H1 (cell line): ENCODE measurements at regions not wholly inside any gene's neighbourhood (a gene's known extent, or its start where the extent isn't known, plus 50 kb on each side); places are given as distances from the start of the nearest gene placed in this dataset.

Experiments used
- CTCF ChIA-PET: fragments of 300-600 bp; sonication (Branson Sonifier 250); formaldehyde crosslinking; loops from one replicate; lab custom pipeline; 2021; ENCODE audit not compliant: partially characterized antibody; lab: Charles Lee
- POLR2A ChIA-PET: fragments of 300-600 bp; sonication (Branson Sonifier 250); formaldehyde crosslinking; loops from one replicate; lab custom pipeline; 2021; ENCODE audit warnings: inconsistent platforms; ENCODE audit not compliant: partially characterized antibody; lab: Charles Lee
- DNase-seq, 2 experiments: peaks; one replicate each; pipeline versions ENCODE4 v3.0.0 to v3.0.0-alpha.2; 2010 to 2022; ENCODE audit warnings: low spot score in 2 of 2, low read depth in 1 of 2, mixed read lengths in 1 of 2
- FAIRE-seq: peaks from 2 replicates; lab custom pipeline; 2011; peaks lifted over from hg19 to GRCh38; lab: Jason Lieb, UNC
- H2AFZ ChIP-seq: 2 replicates; pipeline ENCODE4 v1.8.1; 2012; ENCODE audit warnings: low read length, inconsistent platforms
- H2AK5ac ChIP-seq: 2 replicates; pipeline ENCODE4 v1.6.1; 2013; ENCODE audit warnings: low read depth, low read length
- H2BK120ac ChIP-seq: replicated peaks from 2 replicates; pipeline ENCODE3; 2013; ENCODE audit warnings: low read depth, low read length, inconsistent platforms
- H2BK12ac ChIP-seq: 2 replicates; pipeline ENCODE4 v1.6.1; 2013; ENCODE audit warnings: low read depth, low read length
- H2BK15ac ChIP-seq: 2 replicates; pipeline ENCODE4 v1.6.1; 2013; ENCODE audit warnings: low read length
- H2BK20ac ChIP-seq: 2 replicates; pipeline ENCODE4 v1.6.1; 2013; ENCODE audit warnings: low read length
- H2BK5ac ChIP-seq: 2 replicates; pipeline ENCODE4 v1.6.1; 2013; ENCODE audit warnings: low read depth, low read length
- H3K14ac ChIP-seq: 2 replicates; pipeline ENCODE4 v1.6.1; 2013; ENCODE audit warnings: inconsistent platforms; ENCODE audit not compliant: insufficient read length
- H3K18ac ChIP-seq: 2 replicates; pipeline ENCODE4 v1.6.1; 2013; ENCODE audit warnings: low read length; ENCODE audit errors: extremely low read depth
- H3K23ac ChIP-seq: 2 replicates; pipeline ENCODE4 v1.6.1; 2013; ENCODE audit warnings: inconsistent platforms; ENCODE audit not compliant: insufficient read length
- H3K23me2 ChIP-seq: 2 replicates; pipeline ENCODE4 v1.6.1; 2013; ENCODE audit warnings: low read depth, low read length
- H3K27ac ChIP-seq: 2 replicates; pipeline ENCODE4 v1.6.1; 2011; ENCODE audit warnings: low read depth, low read length, inconsistent platforms
- H3K27me3 ChIP-seq, 4 experiments: replicated peaks in 1 of 4; 1 replicate in 1 of 4; 2 replicates in 3 of 4; pipeline versions ENCODE4 v1.6.1 to v1.8.1; 2011 to 2013; ENCODE audit warnings: low read length in 3 of 4, mild to moderate bottlenecking in 3 of 4, inconsistent platforms in 2 of 4, mixed read lengths in 2 of 4, moderate library complexity in 1 of 4; ENCODE audit not compliant: control insufficient read depth in 3 of 4, insufficient read depth in 3 of 4; ENCODE audit errors: extremely low read depth in 1 of 4
- H3K36me3 ChIP-seq, 4 experiments: 2 replicates each; pipeline versions ENCODE4 v1.6.1 to v1.8.1; 2011 to 2013; ENCODE audit warnings: mild to moderate bottlenecking in 4 of 4, low read length in 3 of 4, moderate library complexity in 2 of 4, control low read depth in 1 of 4, inconsistent platforms in 1 of 4; ENCODE audit not compliant: insufficient read depth in 4 of 4, control insufficient read depth in 2 of 4
- H3K4ac ChIP-seq: replicated peaks from 2 replicates; pipeline ENCODE3; 2013; ENCODE audit warnings: low read length, low read depth, mixed read lengths, inconsistent platforms; ENCODE audit not compliant: insufficient read length
- H3K4me1 ChIP-seq, 4 experiments: replicated peaks in 1 of 4; 1 replicate in 1 of 4; 2 replicates in 3 of 4; pipeline versions ENCODE4 v1.6.1 to v1.8.1; 2011 to 2013; ENCODE audit warnings: low read length in 3 of 4, inconsistent platforms in 2 of 4, mixed read lengths in 1 of 4; ENCODE audit not compliant: insufficient read depth in 4 of 4, control insufficient read depth in 3 of 4
- H3K4me2 ChIP-seq, 2 experiments: 2 replicates each; pipeline versions ENCODE4 v1.6.1 to v1.8.1; 2011 to 2013; ENCODE audit warnings: low read depth in 2 of 2, low read length in 2 of 2, control low read depth in 1 of 2, inconsistent platforms in 1 of 2, mild to moderate bottlenecking in 1 of 2; ENCODE audit not compliant: insufficient read depth in 1 of 2
- H3K4me3 ChIP-seq, 4 experiments: fragments of 200-600, 300-600 bp in 1 of 4; sonication (generic), shearing (Covaris generic), sonication (Bioruptor Twin) in 1 of 4; 2 replicates each; pipeline versions ENCODE4 v1.5.1 to v1.8.1; 2011 to 2016; ENCODE audit warnings: low read length in 4 of 4, low read depth in 3 of 4, control low read depth in 2 of 4, inconsistent platforms in 2 of 4, mild to moderate bottlenecking in 2 of 4, mixed read lengths in 1 of 4, moderate library complexity in 1 of 4; ENCODE audit not compliant: insufficient read depth in 2 of 4; ENCODE audit errors: extremely low read depth in 1 of 4
- H3K56ac ChIP-seq: replicated peaks from 2 replicates; pipeline ENCODE3; 2013; ENCODE audit warnings: low read depth, mild to moderate bottlenecking, mixed read lengths, low read length, inconsistent platforms; ENCODE audit not compliant: insufficient read length
- H3K79me1 ChIP-seq: 2 replicates; pipeline ENCODE4 v1.6.1; 2013; ENCODE audit warnings: low read depth, low read length, control low read depth
- H3K79me2 ChIP-seq, 2 experiments: 2 replicates each; pipeline versions ENCODE4 v1.6.1 to v1.8.1; 2012 to 2013; ENCODE audit warnings: low read length in 2 of 2, mild to moderate bottlenecking in 2 of 2, inconsistent platforms in 1 of 2; ENCODE audit not compliant: insufficient read depth in 2 of 2, control insufficient read depth in 1 of 2
- H3K9ac ChIP-seq, 4 experiments: replicated peaks in 1 of 4; 1 replicate in 1 of 4; 2 replicates in 3 of 4; pipeline versions ENCODE4 v1.6.1 to v1.8.1; 2011 to 2013; ENCODE audit warnings: low read depth in 3 of 4, low read length in 3 of 4, control low read depth in 2 of 4, mild to moderate bottlenecking in 2 of 4, moderate library complexity in 2 of 4, inconsistent platforms in 1 of 4; ENCODE audit errors: extremely low read depth in 1 of 4
- H3K9me3 ChIP-seq, 2 experiments: 2 replicates each; pipeline versions ENCODE4 v1.6.1 to v1.8.1; 2012 to 2013; ENCODE audit warnings: mild to moderate bottlenecking in 2 of 2, moderate library complexity in 2 of 2, control low read depth in 1 of 2, inconsistent platforms in 1 of 2, low read depth in 1 of 2, low read length in 1 of 2, mixed read lengths in 1 of 2; ENCODE audit not compliant: insufficient read depth in 2 of 2
- H4K20me1 ChIP-seq, 2 experiments: replicated peaks in 1 of 2; 2 replicates each; pipeline versions ENCODE3 to v1.8.1; 2011 to 2013; ENCODE audit warnings: inconsistent platforms in 2 of 2, low read length in 2 of 2, mild to moderate bottlenecking in 1 of 2; ENCODE audit not compliant: insufficient read depth in 2 of 2, control insufficient read depth in 1 of 2
- H4K5ac ChIP-seq: 2 replicates; pipeline ENCODE4 v1.6.1; 2013; ENCODE audit warnings: low read length, low read depth, mixed read lengths, inconsistent platforms; ENCODE audit not compliant: insufficient read length
- H4K8ac ChIP-seq: 2 replicates; pipeline ENCODE4 v1.8.0; 2013; ENCODE audit warnings: mild to moderate bottlenecking, moderate library complexity, low read length, inconsistent platforms; ENCODE audit not compliant: insufficient read depth; ENCODE audit errors: extremely low read depth
- H4K91ac ChIP-seq: replicated peaks from 2 replicates; pipeline ENCODE3; 2013; ENCODE audit warnings: low read length, mixed read lengths, inconsistent platforms; ENCODE audit not compliant: insufficient read length
- CBX5 ChIP-seq: fragments of 300-800, 300-1000 bp; sonication (generic); IDR thresholded peaks from 2 replicates; pipeline ENCODE4 v1.7.1; 2016; ENCODE audit warnings: antibody characterized with exemption, low read length, low read depth
- CHD1 ChIP-seq: IDR thresholded peaks from 2 replicates; pipeline ENCODE4 v1.6.1; 2012; ENCODE audit warnings: low read depth, low read length, improper control_type of control experiment
- FOSL1 ChIP-seq: IDR thresholded peaks from 2 replicates; pipeline ENCODE4 v1.6.1; 2011; ENCODE audit warnings: mild to moderate bottlenecking, low read depth, low read length, moderate library complexity; ENCODE audit not compliant: insufficient read depth
- SIX5 ChIP-seq: IDR thresholded peaks from 2 replicates; pipeline ENCODE4 v1.6.1; 2011; ENCODE audit warnings: mild to moderate bottlenecking, low read depth, low read length
- WGBS, 2 experiments: shearing (Covaris generic) in 1 of 2; methylation state at CpG; one replicate each; pipeline versions ENCODE4 v1.1.6 to v1.1.7; 2013 to 2015; ENCODE audit warnings: low lambda C conversion rate in 2 of 2, mixed read lengths in 2 of 2, inconsistent platforms in 1 of 2, low coverage in 1 of 2, missing lambda C conversion rate in 1 of 2; ENCODE audit not compliant: insufficient replicate concordance in 2 of 2, insufficient coverage in 1 of 2, insufficient read length in 1 of 2; ENCODE audit errors: extremely low coverage in 1 of 2, missing lambda C conversion rate in 1 of 2; 5-methylcytosine and 5-hydroxymethylcytosine counted together

DNA sequence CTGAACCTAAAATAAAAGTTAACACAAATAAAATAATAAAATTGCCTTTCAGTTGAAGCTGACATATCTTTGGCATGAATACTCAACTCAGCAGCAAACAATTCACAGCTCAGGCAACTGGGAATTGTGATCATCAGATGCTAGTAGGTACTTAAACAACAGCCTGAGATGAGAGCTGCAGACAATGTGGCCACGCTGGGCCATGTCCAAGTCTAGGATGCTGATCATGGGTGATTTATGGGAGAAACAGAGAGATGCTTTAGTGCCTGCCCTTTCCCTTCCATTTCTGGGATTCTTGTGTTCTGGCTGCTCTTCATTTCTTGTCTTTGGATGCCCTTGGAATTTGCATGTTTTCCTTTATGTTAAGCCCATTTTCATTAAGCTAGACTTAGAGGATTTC is 212.4 kb upstream of the CWC22 start:
- H3K9ac ChIP-seq = no peak overlapping the region
- WGBS, 2 experiments = 95% methylated on average over 1 of the region's 1 CpG; no CpG with 5 or more reads in 1 of the 2 experiments
- H3K27me3 ChIP-seq = no peaks in the 10 kb centered on the region
- no peak overlapping the region for H4K5ac ChIP-seq
- no peaks in the 10 kb centered on the region for H3K4me1 ChIP-seq
- no peak overlapping the region for H2AK5ac ChIP-seq
- no peak for TF ChIP-seq CBX5
- TF ChIP-seq SIX5 = no peak
- no peak for TF ChIP-seq CHD1
- TF ChIP-seq FOSL1 = no peak
- H2BK15ac ChIP-seq = no peak overlapping the region
- CTCF ChIA-PET = no interaction called here
- no peak for FAIRE-seq
- no peaks in the 10 kb centered on the region for H3K36me3 ChIP-seq
- no peak overlapping the region for H2BK5ac ChIP-seq
- H3K4ac ChIP-seq = no peak overlapping the region
- no peak overlapping the region for H3K56ac ChIP-seq
- H4K91ac ChIP-seq = no peak overlapping the region
- POLR2A ChIA-PET = no interaction called here
- H3K14ac ChIP-seq = peak overlapping the region; percentile 5
- no peak overlapping the region for H3K27ac ChIP-seq
- H2BK20ac ChIP-seq = no peak overlapping the region
- H3K4me2 ChIP-seq = no peak overlapping the region
- no peak overlapping the region for H3K4me3 ChIP-seq
- H3K23me2 ChIP-seq = no peaks in the 10 kb centered on the region
- DNase-seq = no peak
- H4K20me1 ChIP-seq = no peaks in the 10 kb centered on the region
- no peak overlapping the region for H2AFZ ChIP-seq
- H2BK120ac ChIP-seq = no peak overlapping the region
- no peaks in the 10 kb centered on the region for H3K79me1 ChIP-seq
- no peak overlapping the region for H3K23ac ChIP-seq
- H3K9me3 ChIP-seq = peaks cover 0 to 3% of the 10 kb centered on the region in 2 experiments; a peak in 1 of 4 replicates
- H2BK12ac ChIP-seq = no peak overlapping the region
- H4K8ac ChIP-seq = no peak overlapping the region
- no peak overlapping the region for H3K18ac ChIP-seq
- H3K79me2 ChIP-seq = no peaks in the 10 kb centered on the region
